ENCODE measurements at regions not wholly inside any gene's neighbourhood (a gene's known extent, or its start where the extent isn't known, plus 50 kb on each side); places are given as distances from the start of the nearest gene placed in this dataset.
"Not testable (repeated sequence)": the region's sequence is repeated elsewhere in the genome, so short reads cannot be mapped to it uniquely, and the experiment has no call there.

DNA sequence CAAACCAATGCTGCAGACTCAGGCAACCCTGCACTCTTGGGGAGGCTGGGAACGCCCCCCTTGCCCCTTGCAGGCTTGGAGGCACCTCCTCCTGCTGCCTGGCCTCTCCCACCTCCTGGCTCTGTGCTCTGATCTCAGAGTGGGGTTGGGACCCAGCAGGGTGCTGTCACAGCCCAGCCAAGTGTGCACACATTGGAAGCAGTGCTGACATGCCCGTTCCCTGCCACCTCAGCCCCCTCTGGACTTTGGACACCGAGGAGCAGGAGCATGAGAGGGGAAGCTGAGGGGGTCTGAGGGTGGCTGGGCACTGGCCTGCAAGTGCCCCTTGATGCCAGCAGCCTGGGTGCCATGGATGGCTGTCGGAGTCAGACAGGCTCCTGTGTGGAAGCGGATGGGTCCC lies 202.0 kb upstream of the ZNF337 start:
- TF ChIP-seq, protein P1, sequence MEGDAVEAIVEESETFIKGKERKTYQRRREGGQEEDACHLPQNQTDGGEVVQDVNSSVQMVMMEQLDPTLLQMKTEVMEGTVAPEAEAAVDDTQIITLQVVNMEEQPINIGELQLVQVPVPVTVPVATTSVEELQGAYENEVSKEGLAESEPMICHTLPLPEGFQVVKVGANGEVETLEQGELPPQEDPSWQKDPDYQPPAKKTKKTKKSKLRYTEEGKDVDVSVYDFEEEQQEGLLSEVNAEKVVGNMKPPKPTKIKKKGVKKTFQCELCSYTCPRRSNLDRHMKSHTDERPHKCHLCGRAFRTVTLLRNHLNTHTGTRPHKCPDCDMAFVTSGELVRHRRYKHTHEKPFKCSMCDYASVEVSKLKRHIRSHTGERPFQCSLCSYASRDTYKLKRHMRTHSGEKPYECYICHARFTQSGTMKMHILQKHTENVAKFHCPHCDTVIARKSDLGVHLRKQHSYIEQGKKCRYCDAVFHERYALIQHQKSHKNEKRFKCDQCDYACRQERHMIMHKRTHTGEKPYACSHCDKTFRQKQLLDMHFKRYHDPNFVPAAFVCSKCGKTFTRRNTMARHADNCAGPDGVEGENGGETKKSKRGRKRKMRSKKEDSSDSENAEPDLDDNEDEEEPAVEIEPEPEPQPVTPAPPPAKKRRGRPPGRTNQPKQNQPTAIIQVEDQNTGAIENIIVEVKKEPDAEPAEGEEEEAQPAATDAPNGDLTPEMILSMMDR (IDR thresholded peaks at IDR 0.05; ENCODE audit: low read depth, low read length, missing input control) = not testable (repeated sequence)
- not testable (repeated sequence) for TF ChIP-seq TAF1 (conservative IDR thresholded peaks at IDR 0.05)
